ENCODE measurements at regions not wholly inside any gene's neighbourhood (a gene's known extent, or its start where the extent isn't known, plus 50 kb on each side); places are given as distances from the start of the nearest gene placed in this dataset.

GRCh38 chr1:238119861-238120260, 229.1 kb upstream of the ZP4 start:
- TF ChIP-seq CTCF (IDR thresholded peaks at IDR 0.05) (no peak), POLR2A (IDR thresholded peaks at IDR 0.05) (no peak)

Measured in vagina (tissue), 2 donors.